Mesendoderm (in vitro differentiated cells): ENCODE measurements at regions not wholly inside any gene's neighbourhood (a gene's known extent, or its start where the extent isn't known, plus 50 kb on each side); places are given as distances from the start of the nearest gene placed in this dataset.
A peak's percentile ranks its signal among the peaks of the same experiment; 100 is the strongest.

Source experiments
- DNase-seq: peaks from one replicate; pipeline ENCODE4 v3.0.0; 2013
- H2AK5ac ChIP-seq: 2 replicates; pipeline ENCODE4 v1.6.1; 2013; ENCODE audit warnings: low read length, inconsistent platforms
- H2BK120ac ChIP-seq: 2 replicates; pipeline ENCODE4 v1.6.1; 2013; ENCODE audit warnings: low read depth, mild to moderate bottlenecking, low read length, moderate library complexity, mixed read lengths
- H2BK15ac ChIP-seq: replicated peaks from 2 replicates; pipeline ENCODE4 v1.6.1; 2013; ENCODE audit warnings: low read depth, mild to moderate bottlenecking, moderate library complexity
- H2BK5ac ChIP-seq: 2 replicates; pipeline ENCODE4 v1.6.1; 2013; ENCODE audit warnings: low read length, inconsistent platforms
- H3K18ac ChIP-seq: 2 replicates; pipeline ENCODE4 v1.6.1; 2013; ENCODE audit warnings: mild to moderate bottlenecking, low read length, mixed read lengths
- H3K23ac ChIP-seq: one replicate; pipeline ENCODE4 v1.6.1; 2013; ENCODE audit warnings: low read length
- H3K27ac ChIP-seq: 2 replicates; pipeline ENCODE4 v1.5.1; 2013; ENCODE audit warnings: low read depth, mild to moderate bottlenecking, inconsistent platforms, low read length, moderate library complexity
- H3K27me3 ChIP-seq: 2 replicates; pipeline ENCODE4 v1.6.1; 2013; ENCODE audit warnings: low read length, control low read depth, mild to moderate bottlenecking, inconsistent platforms; ENCODE audit not compliant: insufficient read depth, poor library complexity
- H3K36me3 ChIP-seq: 2 replicates; pipeline ENCODE4 v1.6.1; 2013; ENCODE audit warnings: low read length, inconsistent platforms; ENCODE audit not compliant: control insufficient read depth, insufficient read depth
- H3K4ac ChIP-seq: one replicate; pipeline ENCODE4 v1.6.1; 2013; ENCODE audit warnings: low read depth, mild to moderate bottlenecking, low read length, moderate library complexity
- H3K4me1 ChIP-seq: 2 replicates; pipeline ENCODE4 v1.6.1; 2013; ENCODE audit warnings: low read depth, low read length, inconsistent platforms; ENCODE audit not compliant: control insufficient read depth
- H3K4me2 ChIP-seq: 2 replicates; pipeline ENCODE4 v1.6.1; 2013; ENCODE audit warnings: low read length
- H3K4me3 ChIP-seq: 2 replicates; pipeline ENCODE4 v1.5.1; 2013; ENCODE audit warnings: mild to moderate bottlenecking, low read length
- H3K56ac ChIP-seq: one replicate; pipeline ENCODE4 v1.6.1; 2013; ENCODE audit warnings: low read length
- H3K79me1 ChIP-seq: 2 replicates; pipeline ENCODE4 v1.6.1; 2013; ENCODE audit warnings: low read length, inconsistent platforms
- H3K79me2 ChIP-seq: 2 replicates; pipeline ENCODE4 v1.6.1; 2013; ENCODE audit warnings: mild to moderate bottlenecking, low read length; ENCODE audit not compliant: control insufficient read depth, insufficient read depth
- H3K9ac ChIP-seq: 2 replicates; pipeline ENCODE4 v1.6.1; 2013; ENCODE audit warnings: low read length, inconsistent platforms
- H4K5ac ChIP-seq: one replicate; pipeline ENCODE4 v1.6.1; 2013; ENCODE audit warnings: low read length
- H4K8ac ChIP-seq: one replicate; pipeline ENCODE4 v1.6.1; 2013; ENCODE audit warnings: low read depth, mild to moderate bottlenecking, control low read depth, low read length, moderate library complexity
- WGBS: extraction: QIAGEN DNeasy Blood & Tissue Kit; methylation state at CpG from one replicate; pipeline ENCODE4 v1.1.7; 2013; ENCODE audit warnings: low lambda C conversion rate, missing lambda C conversion rate; ENCODE audit not compliant: insufficient coverage; ENCODE audit errors: extremely low coverage; 5-methylcytosine and 5-hydroxymethylcytosine counted together

DNA sequence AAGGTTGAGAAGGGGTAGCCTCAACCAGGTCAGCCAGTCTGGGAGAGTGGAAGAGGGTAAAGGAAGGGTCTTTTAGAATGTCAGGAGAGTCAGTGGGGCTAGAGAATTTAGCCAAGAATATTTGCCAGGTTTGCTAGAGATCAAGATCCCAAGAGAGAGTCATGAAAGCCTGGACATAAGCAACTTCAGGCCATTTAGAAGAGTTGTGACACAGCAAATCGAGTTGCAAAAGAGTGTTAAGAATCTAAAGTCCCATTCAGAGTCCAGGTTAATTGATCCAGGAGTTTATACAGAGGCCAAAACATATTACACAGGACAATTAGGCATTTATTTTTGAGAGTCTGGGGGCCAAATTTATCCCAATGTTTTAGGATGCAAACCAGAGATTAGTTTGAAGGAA, 1260.1 kb upstream of the ACO1 start:
- H3K79me1 ChIP-seq: no peaks in the 10 kb centered on the region
- H3K4me2 ChIP-seq: no peak overlapping the region
- no peak overlapping the region for H2AK5ac ChIP-seq
- no peaks in the 10 kb centered on the region for H3K36me3 ChIP-seq
- H3K18ac ChIP-seq: no peak overlapping the region
- no peak overlapping the region for H4K8ac ChIP-seq
- H3K9ac ChIP-seq: no peak overlapping the region
- no peak overlapping the region for H3K56ac ChIP-seq
- no peaks in the 10 kb centered on the region for H3K4me1 ChIP-seq
- H3K4me3 ChIP-seq: no peak overlapping the region
- no peak overlapping the region for H3K23ac ChIP-seq
- H3K79me2 ChIP-seq: no peaks in the 10 kb centered on the region
- H4K5ac ChIP-seq: no peak overlapping the region
- WGBS: no CpG with 5 or more reads among the region's 1 CpG
- H2BK120ac ChIP-seq: no peak overlapping the region
- H3K4ac ChIP-seq: no peak overlapping the region
- H3K27me3 ChIP-seq: no peaks in the 10 kb centered on the region
- H2BK15ac ChIP-seq: no peak overlapping the region
- H2BK5ac ChIP-seq: no peak overlapping the region
- no peak for DNase-seq
- H3K27ac ChIP-seq: no peak overlapping the region

DNA sequence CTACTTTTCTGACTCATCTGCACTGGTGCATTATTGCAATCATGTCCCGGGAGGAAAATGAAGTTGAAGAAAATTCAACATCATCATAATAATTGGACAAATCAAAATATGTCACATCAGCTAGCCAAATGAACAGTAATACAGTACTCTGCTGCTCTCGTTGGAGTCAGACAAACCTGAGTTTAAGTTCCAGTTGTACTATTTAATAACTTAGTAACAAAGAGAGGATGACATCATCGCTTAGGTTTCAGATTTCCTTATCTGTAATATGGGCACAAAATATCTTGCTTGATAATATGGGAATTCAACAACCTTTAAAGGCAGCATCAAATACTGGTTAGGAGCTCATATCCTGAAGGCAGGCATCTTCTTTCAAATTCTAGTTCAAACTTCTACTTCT, 1248.9 kb upstream of the ACO1 start:
- H3K4me2 ChIP-seq: no peak overlapping the region
- WGBS: no CpG with 5 or more reads among the region's 3 CpGs
- H3K9ac ChIP-seq: no peak overlapping the region
- no peak overlapping the region for H3K27ac ChIP-seq
- no peak overlapping the region for H3K18ac ChIP-seq
- H4K8ac ChIP-seq: no peak overlapping the region
- no peak overlapping the region for H2BK120ac ChIP-seq
- H3K79me2 ChIP-seq: no peaks in the 10 kb centered on the region
- H2AK5ac ChIP-seq: no peak overlapping the region
- no peak overlapping the region for H2BK5ac ChIP-seq
- no peak overlapping the region for H3K56ac ChIP-seq
- DNase-seq: no peak
- no peaks in the 10 kb centered on the region for H3K36me3 ChIP-seq
- H3K79me1 ChIP-seq: no peaks in the 10 kb centered on the region
- H3K4me1 ChIP-seq: no peaks in the 10 kb centered on the region
- no peak overlapping the region for H3K23ac ChIP-seq
- H3K27me3 ChIP-seq: no peaks in the 10 kb centered on the region
- H2BK15ac ChIP-seq: no peak overlapping the region
- H4K5ac ChIP-seq: no peak overlapping the region
- H3K4me3 ChIP-seq: no peak overlapping the region
- no peak overlapping the region for H3K4ac ChIP-seq

DNA sequence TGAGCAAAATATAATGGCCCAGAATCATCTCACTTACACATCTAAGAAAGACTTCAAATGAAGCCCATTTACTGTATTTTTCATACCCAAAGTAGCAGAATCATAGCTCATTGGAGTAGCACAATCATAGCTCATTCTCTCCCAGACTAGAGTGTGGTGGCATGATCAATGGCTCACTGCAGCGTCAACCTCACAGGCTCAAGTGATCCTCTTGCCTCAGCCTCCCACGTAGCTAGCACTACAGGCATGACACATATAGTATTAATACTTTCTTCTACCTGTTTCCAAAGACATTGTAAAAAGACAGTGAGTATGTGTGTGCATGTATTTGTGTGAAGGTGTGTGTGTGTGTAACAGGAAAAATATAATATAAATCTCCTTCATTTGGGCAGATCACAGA, 1247.9 kb upstream of the ACO1 start:
- H3K18ac ChIP-seq: no peak overlapping the region
- no CpG with 5 or more reads among the region's 2 CpGs for WGBS
- no peak overlapping the region for H3K4me3 ChIP-seq
- H3K4me1 ChIP-seq: no peaks in the 10 kb centered on the region
- H3K27me3 ChIP-seq: no peaks in the 10 kb centered on the region
- H2BK120ac ChIP-seq: no peak overlapping the region
- H4K8ac ChIP-seq: no peak overlapping the region
- H3K36me3 ChIP-seq: no peaks in the 10 kb centered on the region
- no peak overlapping the region for H4K5ac ChIP-seq
- no peaks in the 10 kb centered on the region for H3K79me2 ChIP-seq
- no peaks in the 10 kb centered on the region for H3K79me1 ChIP-seq
- H3K9ac ChIP-seq: no peak overlapping the region
- H2AK5ac ChIP-seq: no peak overlapping the region
- H3K4ac ChIP-seq: no peak overlapping the region
- no peak for DNase-seq
- no peak overlapping the region for H3K4me2 ChIP-seq
- H2BK5ac ChIP-seq: no peak overlapping the region
- no peak overlapping the region for H3K23ac ChIP-seq
- no peak overlapping the region for H3K27ac ChIP-seq
- no peak overlapping the region for H3K56ac ChIP-seq
- H2BK15ac ChIP-seq: no peak overlapping the region

- H2BK5ac ChIP-seq: no peak overlapping the region
- no peaks in the 10 kb centered on the region for H3K27me3 ChIP-seq
- H4K8ac ChIP-seq: no peak overlapping the region
- H3K4me2 ChIP-seq: no peak overlapping the region
- H3K9ac ChIP-seq: no peak overlapping the region
- no CpG with 5 or more reads among the region's 6 CpGs for WGBS
- H3K79me1 ChIP-seq: no peaks in the 10 kb centered on the region
- no peak overlapping the region for H3K56ac ChIP-seq
- no peaks in the 10 kb centered on the region for H3K79me2 ChIP-seq
- H3K23ac ChIP-seq: no peak overlapping the region
- H3K36me3 ChIP-seq: no peaks in the 10 kb centered on the region
- H3K4me1 ChIP-seq: no peaks in the 10 kb centered on the region
- no peak overlapping the region for H2BK15ac ChIP-seq
- H4K5ac ChIP-seq: no peak overlapping the region
- no peak overlapping the region for H3K4me3 ChIP-seq
- no peak overlapping the region for H2BK120ac ChIP-seq
- H3K18ac ChIP-seq: no peak overlapping the region
- no peak overlapping the region for H2AK5ac ChIP-seq
- no peak overlapping the region for H3K27ac ChIP-seq
- no peak overlapping the region for H3K4ac ChIP-seq
- peak; percentile 28 for DNase-seq
Measured at GRCh38 chr9:31137176-31138160, 1247.0 kb upstream of the ACO1 start.

DNA sequence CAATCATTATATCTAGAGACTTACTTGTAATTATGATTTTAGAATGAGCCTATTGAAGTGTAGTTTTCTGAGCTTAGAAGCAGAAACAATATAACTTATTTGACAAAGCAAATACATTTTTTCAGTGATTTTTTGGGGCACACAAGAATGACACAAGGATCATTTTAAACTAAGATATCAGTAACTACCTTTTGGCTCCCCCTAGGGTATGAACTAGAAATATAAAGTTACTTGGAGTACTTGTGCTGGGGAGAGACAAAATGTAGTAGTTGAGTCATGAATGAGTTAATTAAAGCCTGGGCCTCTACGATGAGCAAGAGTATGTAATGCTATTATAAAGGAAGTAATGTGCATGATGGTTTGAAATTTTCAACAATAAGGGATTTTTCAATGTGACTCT, 1244.1 kb upstream of the ACO1 start:
- H3K18ac ChIP-seq: no peak overlapping the region
- H3K4me2 ChIP-seq: no peak overlapping the region
- H3K27me3 ChIP-seq: no peaks in the 10 kb centered on the region
- no peak overlapping the region for H2AK5ac ChIP-seq
- no peaks in the 10 kb centered on the region for H3K79me2 ChIP-seq
- H4K5ac ChIP-seq: no peak overlapping the region
- H3K27ac ChIP-seq: no peak overlapping the region
- no peaks in the 10 kb centered on the region for H3K4me1 ChIP-seq
- H3K9ac ChIP-seq: no peak overlapping the region
- H2BK15ac ChIP-seq: no peak overlapping the region
- no peak overlapping the region for H3K56ac ChIP-seq
- no peaks in the 10 kb centered on the region for H3K36me3 ChIP-seq
- no peak overlapping the region for H2BK5ac ChIP-seq
- H3K4ac ChIP-seq: no peak overlapping the region
- H2BK120ac ChIP-seq: no peak overlapping the region
- H3K4me3 ChIP-seq: no peak overlapping the region
- H4K8ac ChIP-seq: no peak overlapping the region
- H3K23ac ChIP-seq: no peak overlapping the region
- DNase-seq: peak; percentile 59
- no CpG with 5 or more reads among the region's 1 CpG for WGBS
- H3K79me1 ChIP-seq: no peaks in the 10 kb centered on the region

- Histone ChIP-seq H3K23ac (no peak overlapping the region), H3K36me3 (no peaks in the 10 kb centered on the region), H3K27me3 (no peaks in the 10 kb centered on the region), H3K79me2 (no peaks in the 10 kb centered on the region), H3K27ac (no peak overlapping the region), H4K8ac (no peak overlapping the region), H3K79me1 (no peaks in the 10 kb centered on the region), H2BK5ac (no peak overlapping the region), H4K5ac (no peak overlapping the region), H2AK5ac (no peak overlapping the region), H3K4me2 (no peak overlapping the region), H3K18ac (no peak overlapping the region), H3K4ac (no peak overlapping the region), H2BK120ac (no peak overlapping the region), H3K56ac (no peak overlapping the region), H3K4me3 (no peak overlapping the region), H2BK15ac (no peak overlapping the region), H3K4me1 (no peaks in the 10 kb centered on the region), H3K9ac (no peak overlapping the region)
- DNase-seq: no peak
- no CpG with 5 or more reads among the region's 3 CpGs for WGBS
Measured at GRCh38 chr9:31142456-31142855, 1242.0 kb upstream of the ACO1 start.
